CD4-positive, alpha-beta T cell (primary cell): ENCODE measurements at regions not wholly inside any gene's neighbourhood (a gene's known extent, or its start where the extent isn't known, plus 50 kb on each side); places are given as distances from the start of the nearest gene placed in this dataset.

ENCODE experiments used
- ATAC-seq: fragments of 200-7000 bp; cut with Tn5 transposase; one replicate; pipeline ENCODE4 v1.10.0; 2022; ENCODE audit warnings: mild to moderate bottlenecking; ENCODE audit not compliant: poor library complexity
- CTCF ChIA-PET: fragments of 350-600 bp; sonication (Branson Sonifier 250); formaldehyde crosslinking; loops from one replicate; lab custom pipeline; 2021; ENCODE audit warnings: antibody characterized with exemption, inconsistent platforms; lab: Charles Lee
- POLR2A ChIA-PET: fragments of 350-600 bp; sonication (Branson Sonifier 250); formaldehyde crosslinking; loops from one replicate; lab custom pipeline; 2021; ENCODE audit warnings: antibody characterized with exemption, inconsistent platforms; lab: Charles Lee
- DNase-seq, 14 experiments: peaks; one replicate each; pipeline ENCODE4 v3.0.0-alpha.2; 2013 to 2020; ENCODE audit warnings: mixed read lengths in 2 of 14
- H3K27ac ChIP-seq, 2 donors: one replicate each; pipeline versions ENCODE4 v1.5.1 to v1.7.0; 2013; ENCODE audit warnings: low read length in 2 of 2, low read depth in 1 of 2, mild to moderate bottlenecking in 1 of 2
- H3K27me3 ChIP-seq, 2 experiments: 1 replicate in 1 of 2; 2 replicates in 1 of 2; pipeline versions ENCODE4 v1.6.1 to v1.7.0; 2013; ENCODE audit warnings: low read length in 2 of 2, control low read depth in 1 of 2, mild to moderate bottlenecking in 1 of 2, moderate library complexity in 1 of 2; ENCODE audit not compliant: insufficient read depth in 2 of 2, control insufficient read depth in 1 of 2
- H3K36me3 ChIP-seq: one replicate; pipeline ENCODE4 v1.6.1; 2013; ENCODE audit warnings: low read length, control low read depth; ENCODE audit not compliant: insufficient read depth
- H3K4me1 ChIP-seq: one replicate; pipeline ENCODE4 v1.6.1; 2013; ENCODE audit warnings: low read length, control low read depth; ENCODE audit not compliant: insufficient read depth
- H3K4me3 ChIP-seq: one replicate; pipeline ENCODE4 v1.5.1; 2013; ENCODE audit warnings: mild to moderate bottlenecking, low read length, moderate library complexity
- H3K9me3 ChIP-seq, 2 experiments: 1 replicate in 1 of 2; 2 replicates in 1 of 2; pipeline versions ENCODE4 v1.6.1 to v1.7.0; 2013; ENCODE audit warnings: low read length in 2 of 2, mild to moderate bottlenecking in 2 of 2, control low read depth in 1 of 2, moderate library complexity in 1 of 2; ENCODE audit not compliant: control insufficient read depth in 1 of 2, insufficient read depth in 1 of 2
- H3K27ac Mint-ChIP-seq: one replicate; pipeline ENCODE4 v1.8.0; 2020; ENCODE audit warnings: mixed read lengths
- H3K27me3 Mint-ChIP-seq: one replicate; pipeline ENCODE4 v1.8.0; 2021; ENCODE audit warnings: mixed read lengths
- H3K36me3 Mint-ChIP-seq: one replicate; pipeline ENCODE4 v1.8.0; 2021; ENCODE audit warnings: low read depth, mixed read lengths
- H3K4me1 Mint-ChIP-seq: one replicate; pipeline ENCODE4 v1.8.0; 2021; ENCODE audit warnings: low read depth, mixed read lengths
- H3K4me3 Mint-ChIP-seq: one replicate; pipeline ENCODE4 v1.8.0; 2020; ENCODE audit warnings: mild to moderate bottlenecking, mixed read lengths
- H3K9me3 Mint-ChIP-seq: one replicate; pipeline ENCODE4 v1.8.0; 2020; ENCODE audit warnings: mixed read lengths
- CTCF ChIP-seq: fragments of 200-600 bp; IDR thresholded peaks from one replicate; pipeline ENCODE4 v1.8.0; 2022; ENCODE audit warnings: antibody characterized with exemption, mild to moderate bottlenecking
- intact Hi-C, 2 experiments: fragments of 100-400 bp; cut with DNase I in 1 of 2; cut with micrococcal nuclease in 1 of 2; formaldehyde crosslinking; loops; one replicate each; pipeline versions ENCODE4 v1.15.1 to v1.9.0; 2023 to 2025; cut with DNase I, micrococcal nuclease

- H3K27me3 ChIP-seq = no peaks in the 10 kb centered on the region
- no peak overlapping the region for H3K4me3 ChIP-seq
- intact Hi-C loops = no loop called here
- H3K27ac ChIP-seq = no peak overlapping the region
- TF ChIP-seq CTCF = no peak
- H3K4me1 ChIP-seq = no peaks in the 10 kb centered on the region
- no peaks in the 10 kb centered on the region for H3K36me3 ChIP-seq
- Mint-ChIP-seq H3K4me3 (no peak overlapping the region), H3K27me3 (no peaks in the 10 kb centered on the region), H3K36me3 (no peaks in the 10 kb centered on the region), H3K9me3 (peaks cover 3% of the 10 kb centered on the region), H3K4me1 (no peaks in the 10 kb centered on the region), H3K27ac (no peak overlapping the region)
- DNase-seq (no peak), ATAC-seq (no peak)
- ChIA-PET CTCF (no interaction called here), POLR2A (no interaction called here)
- H3K9me3 ChIP-seq = peaks cover 0 to 25% of the 10 kb centered on the region in 2 experiments
Measured at GRCh38 chr19:28224441-28224840, 988.5 kb downstream of the UQCRFS1 start.

- Mint-ChIP-seq H3K36me3 (no peaks in the 10 kb centered on the region), H3K4me1 (no peaks in the 10 kb centered on the region), H3K9me3 (peaks cover 3% of the 10 kb centered on the region), H3K27me3 (no peaks in the 10 kb centered on the region), H3K4me3 (no peak overlapping the region), H3K27ac (no peak overlapping the region)
- no peak for ATAC-seq
- POLR2A ChIA-PET = no interaction called here
- Histone ChIP-seq H3K27me3 (no peaks in the 10 kb centered on the region), H3K4me3 (no peak overlapping the region), H3K36me3 (no peaks in the 10 kb centered on the region), H3K9me3 (peaks cover 0 to 26% of the 10 kb centered on the region in 2 experiments), H3K27ac (no peak overlapping the region), H3K4me1 (no peaks in the 10 kb centered on the region)
- DNase-seq = no peak
- intact Hi-C loops = no loop called here
- CTCF ChIA-PET = no interaction called here
- TF ChIP-seq CTCF = no peak
Measured at GRCh38 chr19:28221736-28222135, 991.2 kb downstream of the UQCRFS1 start.

GRCh38 chr19:28218728-28219127 lies 994.2 kb downstream of the UQCRFS1 start:
- H3K9me3 ChIP-seq = peaks cover 0 to 26% of the 10 kb centered on the region in 2 experiments
- ATAC-seq (no peak), DNase-seq (no peak)
- H3K4me1 ChIP-seq = no peaks in the 10 kb centered on the region
- Mint-ChIP-seq H3K4me1 (no peaks in the 10 kb centered on the region), H3K36me3 (no peaks in the 10 kb centered on the region), H3K27me3 (no peaks in the 10 kb centered on the region), H3K9me3 (peaks cover 5% of the 10 kb centered on the region), H3K27ac (no peak overlapping the region), H3K4me3 (no peak overlapping the region)
- no peaks in the 10 kb centered on the region for H3K27me3 ChIP-seq
- H3K27ac ChIP-seq = no peak overlapping the region
- ChIA-PET POLR2A (no interaction called here), CTCF (no interaction called here)
- no peak overlapping the region for H3K4me3 ChIP-seq
- intact Hi-C loops = no loop called here
- TF ChIP-seq CTCF = no peak
- H3K36me3 ChIP-seq = no peaks in the 10 kb centered on the region
